Endodermal cell (in vitro differentiated cells): ENCODE measurements at regions not wholly inside any gene's neighbourhood (a gene's known extent, or its start where the extent isn't known, plus 50 kb on each side); places are given as distances from the start of the nearest gene placed in this dataset.

Experiments used
- DNase-seq: peaks from one replicate; pipeline ENCODE4 v3.0.0-alpha.2; 2017
- H3K27ac ChIP-seq: 2 replicates; pipeline ENCODE4 v1.5.1; 2013; ENCODE audit warnings: mild to moderate bottlenecking, low read depth, low read length, moderate library complexity
- H3K27me3 ChIP-seq: 2 replicates; pipeline ENCODE4 v1.6.1; 2013; ENCODE audit warnings: mild to moderate bottlenecking, low read length, moderate library complexity; ENCODE audit not compliant: insufficient read depth, control insufficient read depth, poor library complexity, severe bottlenecking
- H3K36me3 ChIP-seq: 2 replicates; pipeline ENCODE4 v1.7.0; 2013; ENCODE audit warnings: mild to moderate bottlenecking, low read length, moderate library complexity; ENCODE audit not compliant: control insufficient read depth, insufficient read depth
- H3K4me1 ChIP-seq: one replicate; pipeline ENCODE4 v1.7.0; 2013; ENCODE audit warnings: low read length; ENCODE audit not compliant: control insufficient read depth, insufficient read depth
- H3K4me3 ChIP-seq: 2 replicates; pipeline ENCODE4 v1.5.1; 2013; ENCODE audit warnings: mild to moderate bottlenecking, low read length, moderate library complexity
- H3K9ac ChIP-seq: 2 replicates; pipeline ENCODE4 v1.6.1; 2013; ENCODE audit warnings: mild to moderate bottlenecking, low read length, moderate library complexity; ENCODE audit not compliant: poor library complexity, severe bottlenecking; ENCODE audit errors: extremely low read depth
- H3K9me3 ChIP-seq: 2 replicates; pipeline ENCODE4 v1.6.1; 2013; ENCODE audit warnings: mild to moderate bottlenecking, low read length, moderate library complexity; ENCODE audit not compliant: control insufficient read depth
- H3K27ac Mint-ChIP-seq: 2 replicates; pipeline ENCODE4 v1.8.0; 2020; ENCODE audit warnings: mixed read lengths
- H3K27me3 Mint-ChIP-seq: 2 replicates; pipeline ENCODE4 v1.8.0; 2021; ENCODE audit warnings: mild to moderate bottlenecking, mixed read lengths; ENCODE audit not compliant: insufficient read depth
- H3K36me3 Mint-ChIP-seq: 2 replicates; pipeline ENCODE4 v1.8.0; 2020; ENCODE audit warnings: low read depth, mixed read lengths
- H3K4me1 Mint-ChIP-seq: 2 replicates; pipeline ENCODE4 v1.8.0; 2020; ENCODE audit warnings: mixed read lengths
- H3K4me3 Mint-ChIP-seq: 2 replicates; pipeline ENCODE4 v1.8.0; 2020; ENCODE audit warnings: mild to moderate bottlenecking, moderate library complexity, mixed read lengths
- H3K9me3 Mint-ChIP-seq: 2 replicates; pipeline ENCODE4 v1.8.0; 2020; ENCODE audit warnings: mild to moderate bottlenecking, mixed read lengths
- CTCF ChIP-seq: fragments of 200-600 bp; sonication (generic); conservative IDR thresholded peaks from 2 replicates; pipeline ENCODE4 v1.5.0; 2021; ENCODE audit warnings: antibody characterized with exemption, mild to moderate bottlenecking
- WGBS, 2 experiments: methylation state at CpG; one replicate each; pipeline versions ENCODE4 v1.1.5 to v1.1.7; 2013; ENCODE audit warnings: missing lambda C conversion rate in 2 of 2, mixed read lengths in 1 of 2; ENCODE audit not compliant: insufficient coverage in 1 of 2, insufficient read length in 1 of 2; 5-methylcytosine and 5-hydroxymethylcytosine counted together

GRCh38 chr13:46478651-46479050 is 74.3 kb upstream of the LRCH1 start:
- no peak overlapping the region for H3K27ac Mint-ChIP-seq
- no peaks in the 10 kb centered on the region for H3K4me1 ChIP-seq
- H3K9me3 Mint-ChIP-seq, result no peaks in the 10 kb centered on the region
- no peak overlapping the region for H3K4me3 ChIP-seq
- no peak overlapping the region for H3K9ac ChIP-seq
- no peak for DNase-seq
- H3K27me3 Mint-ChIP-seq, result peaks cover 38% of the 10 kb centered on the region
- 100% methylated on average over 1 of the region's 1 CpG; no CpG with 5 or more reads in 1 of the 2 experiments for WGBS, 2 experiments
- no peaks in the 10 kb centered on the region for H3K36me3 ChIP-seq
- peaks cover 2% of the 10 kb centered on the region for H3K4me1 Mint-ChIP-seq
- no peaks in the 10 kb centered on the region for H3K36me3 Mint-ChIP-seq
- H3K9me3 ChIP-seq, result peaks cover 15% of the 10 kb centered on the region
- peaks cover 35% of the 10 kb centered on the region for H3K27me3 ChIP-seq
- H3K27ac ChIP-seq, result no peak overlapping the region
- TF ChIP-seq CTCF, result no peak
- no peak overlapping the region for H3K4me3 Mint-ChIP-seq

DNA sequence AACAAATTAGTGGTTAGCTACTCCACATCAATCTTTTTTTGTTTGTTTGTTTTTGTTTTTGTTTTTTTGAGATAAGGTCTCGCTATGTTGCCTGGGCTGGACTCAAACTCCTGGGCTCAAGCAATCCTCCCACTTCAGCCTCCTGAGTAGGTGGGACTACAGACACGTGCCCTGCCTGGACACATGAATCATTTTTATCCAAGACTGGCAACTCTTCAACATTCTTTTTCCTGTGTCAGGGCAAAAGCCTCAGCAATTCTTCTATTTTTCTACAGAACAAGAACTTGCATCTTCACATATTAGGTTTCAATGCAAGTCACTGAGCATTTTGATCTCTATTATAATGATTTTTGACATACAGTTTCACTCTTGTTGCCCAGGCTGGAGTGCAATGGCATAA is 76.8 kb upstream of the LRCH1 start:
- H3K4me1 Mint-ChIP-seq, result peaks cover 11% of the 10 kb centered on the region
- H3K36me3 Mint-ChIP-seq, result no peaks in the 10 kb centered on the region
- Histone ChIP-seq H3K36me3 (no peaks in the 10 kb centered on the region), H3K9ac (no peak overlapping the region), H3K27ac (no peak overlapping the region), H3K27me3 (peaks cover 14% of the 10 kb centered on the region), H3K4me1 (no peaks in the 10 kb centered on the region), H3K9me3 (no peaks in the 10 kb centered on the region), H3K4me3 (no peak overlapping the region)
- no peaks in the 10 kb centered on the region for H3K9me3 Mint-ChIP-seq
- no peak for DNase-seq
- no peak overlapping the region for H3K27ac Mint-ChIP-seq
- no peak for TF ChIP-seq CTCF
- no peak overlapping the region for H3K4me3 Mint-ChIP-seq
- 92 to 97% methylated on average over 2 of the region's 2 CpGs for WGBS, 2 experiments
- H3K27me3 Mint-ChIP-seq, result peaks cover 23% of the 10 kb centered on the region

GRCh38 chr13:46475541-46475991 is 77.4 kb upstream of the LRCH1 start:
- H3K27me3 ChIP-seq, result peaks cover 14% of the 10 kb centered on the region

More at GRCh38 chr13:46475541-46475991, 77.4 kb upstream of the LRCH1 start:
- peaks cover 11% of the 10 kb centered on the region for H3K4me1 Mint-ChIP-seq
- Histone ChIP-seq H3K27ac (no peak overlapping the region), H3K4me3 (no peak overlapping the region), H3K9me3 (no peaks in the 10 kb centered on the region), H3K4me1 (no peaks in the 10 kb centered on the region), H3K36me3 (no peaks in the 10 kb centered on the region), H3K9ac (no peak overlapping the region)
- H3K27me3 Mint-ChIP-seq, result peaks cover 18% of the 10 kb centered on the region
- no peak for TF ChIP-seq CTCF
- H3K36me3 Mint-ChIP-seq, result no peaks in the 10 kb centered on the region
- H3K27ac Mint-ChIP-seq, result no peak overlapping the region
- 89 to 93% methylated on average over 6 of the region's 6 CpGs for WGBS, 2 experiments
- H3K9me3 Mint-ChIP-seq, result no peaks in the 10 kb centered on the region
- H3K4me3 Mint-ChIP-seq, result no peak overlapping the region
- no peak for DNase-seq
